Prostate gland (tissue), 2 donors: ENCODE measurements at regions not wholly inside any gene's neighbourhood (a gene's known extent, or its start where the extent isn't known, plus 50 kb on each side); places are given as distances from the start of the nearest gene placed in this dataset.

Experiments used
- DNase-seq: peaks from one replicate; pipeline ENCODE4 v3.0.0-alpha.2; 2019; ENCODE audit warnings: low spot score
- H3K27ac ChIP-seq, 2 donors: fragments of 200-600 bp; sonication (generic); 2 replicates each; pipeline ENCODE4 v1.5.1; 2017 to 2019
- H3K27me3 ChIP-seq: fragments of 200-600 bp; sonication (generic); replicated peaks from 2 replicates; pipeline ENCODE4 v1.5.1; 2019; ENCODE audit not compliant: insufficient read depth
- H3K36me3 ChIP-seq, 2 donors: fragments of 200-600 bp; sonication (generic); 1 replicate in 1 of 2; 2 replicates in 1 of 2; pipeline versions ENCODE4 v1.5.1 to v1.8.1; 2017 to 2019
- H3K4me1 ChIP-seq: fragments of 200-600 bp; sonication (generic); replicated peaks from 2 replicates; pipeline ENCODE4 v1.5.1; 2019
- H3K4me3 ChIP-seq, 2 donors: fragments of 200-600 bp; sonication (generic); 2 replicates each; pipeline ENCODE4 v1.5.1; 2017 to 2019
- H3K9me3 ChIP-seq: fragments of 200-600 bp; sonication (generic); 2 replicates; pipeline ENCODE4 v1.5.1; 2017
- CTCF ChIP-seq, 4 experiments: fragments of 200-600 bp in 2 of 4; fragments of 450-650 bp in 2 of 4; sonication (generic) in 2 of 4; IDR thresholded peaks; 1 replicate in 3 of 4; 2 replicates in 1 of 4; pipeline ENCODE4 v1.5.1; 2016 to 2019; ENCODE audit warnings: antibody characterized with exemption in 4 of 4, mild to moderate bottlenecking in 2 of 4, moderate library complexity in 2 of 4
- POLR2A ChIP-seq: fragments of 450-650 bp; IDR thresholded peaks from one replicate; pipeline ENCODE4 v1.6.1; 2016; ENCODE audit warnings: antibody characterized with exemption, mild to moderate bottlenecking
- POLR2AphosphoS5 ChIP-seq: sonication (generic); formaldehyde crosslinking; IDR thresholded peaks from one replicate; pipeline ENCODE4 v1.6.1; 2017; ENCODE audit warnings: antibody characterized with exemption
- WGBS: methylation state at CpG from one replicate; pipeline ENCODE4 v1.1.5; 2018; 5-methylcytosine and 5-hydroxymethylcytosine counted together
- intact Hi-C: fragments of 100-400 bp; cut with DNase I; formaldehyde crosslinking; loops from one replicate; pipeline ENCODE4 v1.14.2; 2022

- Histone ChIP-seq H3K4me1 (no peaks in the 10 kb centered on the region), H3K27me3 (no peaks in the 10 kb centered on the region), H3K4me3 (no peak overlapping the region), H3K9me3 (no peaks in the 10 kb centered on the region), H3K36me3 (no peaks in the 10 kb centered on the region), H3K27ac (no peak overlapping the region)
- TF ChIP-seq POLR2AphosphoS5 = no peak
- no peak for TF ChIP-seq CTCF (IDR thresholded peaks at IDR 0.05)
- TF ChIP-seq POLR2A = no peak
- 49% methylated on average over 11 of the region's 13 CpGs for WGBS
- intact Hi-C loops = no loop called here
- DNase-seq = no peak
Observed at GRCh38 chr9:129328355-129329042, 150.4 kb upstream of the IER5L start.

GRCh38 chr9:129327552-129328328, 149.7 kb upstream of the IER5L start:
- no peak overlapping the region for H3K27ac ChIP-seq
- no peaks in the 10 kb centered on the region for H3K27me3 ChIP-seq
- no peak for DNase-seq
- no peaks in the 10 kb centered on the region for H3K4me1 ChIP-seq
- H3K36me3 ChIP-seq = no peaks in the 10 kb centered on the region
- H3K4me3 ChIP-seq = no peak overlapping the region
- TF ChIP-seq POLR2A (no peak), CTCF (IDR thresholded peaks at IDR 0.05) (no peak), POLR2AphosphoS5 (no peak)
- no peaks in the 10 kb centered on the region for H3K9me3 ChIP-seq
- 67% methylated on average over 7 of the region's 9 CpGs for WGBS
- intact Hi-C loops = no loop called here

- no peaks in the 10 kb centered on the region for H3K4me1 ChIP-seq
- intact Hi-C loops = no loop called here
- no peak overlapping the region for H3K4me3 ChIP-seq
- no peaks in the 10 kb centered on the region for H3K36me3 ChIP-seq
- no peaks in the 10 kb centered on the region for H3K27me3 ChIP-seq
- TF ChIP-seq POLR2AphosphoS5 = no peak
- TF ChIP-seq CTCF (IDR thresholded peaks at IDR 0.05) = no peak
- TF ChIP-seq POLR2A = no peak
- H3K9me3 ChIP-seq = no peaks in the 10 kb centered on the region
- no peak overlapping the region for H3K27ac ChIP-seq
- no peak for DNase-seq
- WGBS = 74% methylated on average over 13 of the region's 13 CpGs
Observed at GRCh38 chr9:129326061-129327005, 148.3 kb upstream of the IER5L start.

DNA sequence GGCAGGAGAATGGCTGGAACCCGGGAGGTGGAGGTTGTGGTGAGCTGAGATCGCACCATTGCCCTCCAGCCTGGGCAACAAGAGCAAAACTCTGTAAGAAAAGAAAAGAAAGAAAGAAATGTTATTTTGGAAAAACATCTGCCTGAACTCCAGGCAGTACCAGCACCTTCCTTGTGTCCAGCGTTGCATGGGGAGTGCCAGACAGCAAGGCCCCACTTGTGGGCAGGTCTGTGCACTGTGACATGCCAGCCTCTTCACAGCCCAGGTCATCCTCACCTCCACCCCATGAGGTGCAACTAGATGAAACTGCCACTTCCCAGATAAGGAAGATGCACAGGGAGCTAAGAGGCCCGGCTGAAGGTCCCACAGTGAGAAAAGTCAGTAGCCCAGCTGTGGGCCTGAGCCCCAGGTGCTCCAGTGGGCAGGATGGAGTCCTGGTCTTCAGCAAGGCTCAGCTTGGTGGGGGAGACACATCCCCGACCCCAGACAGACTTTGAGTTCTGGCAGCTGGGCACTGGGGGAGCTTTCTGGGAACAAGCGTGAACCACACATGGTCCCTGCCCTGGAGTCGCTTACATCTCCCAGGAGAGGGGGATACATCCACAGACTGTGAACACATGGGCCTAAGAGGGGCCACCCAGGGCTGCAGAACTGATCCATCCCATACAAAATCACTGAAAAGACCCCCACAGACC, 146.9 kb upstream of the IER5L start:
- Histone ChIP-seq H3K27ac (no peak overlapping the region), H3K4me1 (peaks cover 4% of the 10 kb centered on the region), H3K36me3 (no peaks in the 10 kb centered on the region), H3K27me3 (no peaks in the 10 kb centered on the region), H3K9me3 (no peaks in the 10 kb centered on the region), H3K4me3 (no peak overlapping the region)
- no peak for DNase-seq
- no peak for TF ChIP-seq POLR2A
- no peak for TF ChIP-seq CTCF (IDR thresholded peaks at IDR 0.05)
- no peak for TF ChIP-seq POLR2AphosphoS5
- intact Hi-C loops = loop anchor here (5.0 kb wide), 4 partner anchors 87 to 282 kb away; partner anchors contain the start of gene IER5L
- WGBS = 86% methylated on average over 7 of the region's 7 CpGs
